Mucosa of stomach (tissue), 1 donor: ENCODE measurements at regions not wholly inside any gene's neighbourhood (a gene's known extent, or its start where the extent isn't known, plus 50 kb on each side); places are given as distances from the start of the nearest gene placed in this dataset.

Source experiments
- H3K27me3 ChIP-seq: one replicate; pipeline ENCODE4 v1.7.0; 2013; ENCODE audit warnings: mild to moderate bottlenecking, low read length; ENCODE audit not compliant: control insufficient read depth, insufficient read depth
- H3K36me3 ChIP-seq: one replicate; pipeline ENCODE4 v1.7.0; 2013; ENCODE audit warnings: low read length; ENCODE audit not compliant: control insufficient read depth, insufficient read depth
- H3K4me1 ChIP-seq: one replicate; pipeline ENCODE4 v1.7.0; 2013; ENCODE audit warnings: mild to moderate bottlenecking, low read length; ENCODE audit not compliant: control insufficient read depth, insufficient read depth
- H3K4me3 ChIP-seq: one replicate; pipeline ENCODE4 v1.7.0; 2013; ENCODE audit warnings: low read length
- H3K9ac ChIP-seq: one replicate; pipeline ENCODE4 v1.7.0; 2013; ENCODE audit warnings: mild to moderate bottlenecking, low read length, moderate library complexity
- H3K9me3 ChIP-seq: one replicate; pipeline ENCODE4 v1.7.0; 2013; ENCODE audit warnings: mild to moderate bottlenecking, low read length, moderate library complexity; ENCODE audit not compliant: control insufficient read depth
- donor health status: Pancreatic carcinoma.

DNA sequence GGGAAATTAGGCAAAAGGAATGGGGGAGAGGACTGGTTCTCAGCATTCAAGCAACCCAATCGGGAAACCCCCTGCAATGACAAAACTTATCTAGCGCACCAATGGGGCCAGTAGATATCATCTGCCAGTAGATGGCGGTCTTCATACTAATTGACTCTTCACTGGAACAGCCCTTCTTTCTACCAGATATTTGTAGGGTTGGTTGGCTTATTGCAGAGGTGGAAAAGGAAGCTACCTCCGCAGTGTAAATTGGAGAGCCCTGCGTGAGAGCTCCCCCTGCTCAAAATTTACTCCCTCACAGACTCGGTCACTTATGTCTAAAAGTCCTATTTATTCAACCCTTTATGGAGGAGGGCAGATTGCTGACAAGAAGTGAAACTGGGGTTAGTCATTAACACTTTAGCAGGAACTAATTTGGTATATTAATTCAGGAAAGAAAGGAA, 166.1 kb upstream of the CCND2 start:
- no peak overlapping the region for H3K4me3 ChIP-seq
- H3K27me3 ChIP-seq = no peaks in the 10 kb centered on the region
- no peaks in the 10 kb centered on the region for H3K4me1 ChIP-seq
- H3K9ac ChIP-seq = no peak overlapping the region
- no peaks in the 10 kb centered on the region for H3K9me3 ChIP-seq
- no peaks in the 10 kb centered on the region for H3K36me3 ChIP-seq

DNA sequence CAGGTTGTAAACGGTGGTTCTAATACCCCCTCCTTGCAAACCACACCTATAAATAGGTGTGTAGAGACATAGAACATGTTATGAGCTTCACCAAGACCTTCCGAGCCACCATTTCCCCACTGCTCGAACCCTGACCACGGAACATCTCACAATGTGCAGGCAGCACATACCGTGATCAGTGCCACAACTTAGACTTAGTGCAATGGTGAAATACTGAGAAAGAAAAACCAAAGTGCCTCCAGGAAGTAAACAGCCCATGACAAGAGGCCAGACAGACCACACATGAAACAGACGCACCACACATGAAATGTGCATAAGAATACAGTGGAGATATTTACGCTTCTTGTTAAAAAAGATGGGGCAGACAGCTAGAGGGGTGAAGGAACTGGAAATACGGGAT, 166.9 kb upstream of the CCND2 start:
- H3K36me3 ChIP-seq = no peaks in the 10 kb centered on the region
- no peaks in the 10 kb centered on the region for H3K27me3 ChIP-seq
- H3K9ac ChIP-seq = no peak overlapping the region
- H3K4me3 ChIP-seq = no peak overlapping the region
- no peaks in the 10 kb centered on the region for H3K9me3 ChIP-seq
- H3K4me1 ChIP-seq = no peaks in the 10 kb centered on the region

DNA sequence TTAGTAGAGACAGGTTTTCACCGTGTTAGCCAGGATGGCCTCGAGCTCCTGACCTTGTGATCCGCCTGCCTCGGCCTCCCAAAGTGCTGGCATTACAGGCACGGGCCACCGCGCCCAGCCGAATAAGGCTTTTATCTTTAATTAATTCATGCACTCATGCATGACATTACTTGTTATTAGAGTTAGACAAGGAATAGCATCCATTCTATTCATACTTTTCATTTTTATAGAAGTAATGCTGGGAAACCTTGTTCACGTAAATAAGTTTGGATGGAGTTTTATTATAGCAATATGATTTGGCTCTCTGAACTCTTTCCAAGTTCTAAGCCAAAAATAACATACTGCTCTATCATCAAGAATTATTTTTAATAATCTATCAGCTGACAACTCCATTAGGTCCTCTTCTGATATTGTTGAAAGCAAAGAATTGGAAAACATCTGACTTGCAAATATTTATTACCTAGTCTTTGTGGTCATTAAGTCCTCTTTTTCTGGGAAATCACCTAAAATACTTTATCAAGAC, 168.8 kb upstream of the CCND2 start:
- Histone ChIP-seq H3K9me3 (no peaks in the 10 kb centered on the region), H3K4me1 (no peaks in the 10 kb centered on the region), H3K27me3 (no peaks in the 10 kb centered on the region), H3K4me3 (no peak overlapping the region), H3K9ac (no peak overlapping the region), H3K36me3 (no peaks in the 10 kb centered on the region)

DNA sequence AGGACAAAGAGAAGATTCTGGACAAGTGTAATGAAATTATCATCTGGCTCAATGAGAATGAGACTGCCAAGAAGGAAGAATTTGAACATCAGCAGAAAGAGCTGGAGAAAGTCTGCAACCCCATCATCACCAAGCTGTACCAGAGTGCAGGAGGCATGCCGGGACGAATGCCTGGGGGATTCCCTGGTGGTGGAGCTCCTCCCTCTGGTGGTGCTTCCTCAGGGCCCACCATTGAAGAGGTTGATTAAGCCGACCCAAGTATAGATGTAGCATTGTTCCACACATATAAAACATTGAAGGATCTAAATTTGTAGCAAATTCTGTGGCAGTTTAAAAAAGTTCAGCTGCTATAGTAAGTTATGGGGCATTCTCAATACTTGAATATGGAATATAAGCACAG, 174.3 kb upstream of the CCND2 start:
- Histone ChIP-seq H3K4me1 (no peaks in the 10 kb centered on the region), H3K27me3 (peaks cover 3% of the 10 kb centered on the region), H3K9ac (no peak overlapping the region), H3K9me3 (no peaks in the 10 kb centered on the region), H3K4me3 (no peak overlapping the region), H3K36me3 (no peaks in the 10 kb centered on the region)

DNA sequence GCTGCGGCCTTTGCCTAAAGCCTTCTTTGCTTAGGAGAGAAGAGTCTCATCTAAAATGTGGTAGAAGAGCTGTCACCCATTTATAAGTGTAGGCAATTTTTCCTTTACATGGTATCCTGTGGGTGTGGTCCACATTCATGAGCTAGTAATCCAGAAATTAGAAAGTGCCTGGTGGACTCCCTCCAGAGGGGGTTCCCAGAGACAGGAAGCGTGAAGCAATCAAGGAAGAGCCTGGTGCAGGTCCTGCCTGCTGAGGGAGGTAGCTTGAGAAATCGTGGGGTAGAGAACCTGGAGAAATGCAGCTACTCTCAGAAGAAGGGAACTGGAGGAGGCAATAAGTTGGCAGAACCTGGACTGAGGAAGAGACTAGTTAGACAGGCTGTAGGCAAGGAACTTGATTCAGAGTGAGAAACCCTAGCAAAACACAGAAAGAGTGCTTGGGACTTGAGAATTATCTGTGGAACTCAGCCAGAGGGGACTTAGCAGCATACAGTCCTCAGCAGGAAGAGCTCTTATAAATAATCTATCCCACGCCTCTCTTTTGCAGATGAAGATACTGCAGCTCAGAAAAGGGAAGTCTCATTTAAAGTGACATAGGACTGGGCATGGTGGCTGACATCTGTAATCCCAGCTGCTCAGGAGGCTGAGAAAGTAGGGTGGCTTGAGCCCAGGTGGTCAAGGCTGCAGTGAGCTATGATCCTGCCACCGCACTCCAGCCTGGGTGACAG, 182.4 kb upstream of the CCND2 start:
- Histone ChIP-seq H3K36me3 (no peaks in the 10 kb centered on the region), H3K27me3 (no peaks in the 10 kb centered on the region), H3K9ac (no peak overlapping the region), H3K4me1 (no peaks in the 10 kb centered on the region), H3K9me3 (no peaks in the 10 kb centered on the region), H3K4me3 (no peak overlapping the region)

DNA sequence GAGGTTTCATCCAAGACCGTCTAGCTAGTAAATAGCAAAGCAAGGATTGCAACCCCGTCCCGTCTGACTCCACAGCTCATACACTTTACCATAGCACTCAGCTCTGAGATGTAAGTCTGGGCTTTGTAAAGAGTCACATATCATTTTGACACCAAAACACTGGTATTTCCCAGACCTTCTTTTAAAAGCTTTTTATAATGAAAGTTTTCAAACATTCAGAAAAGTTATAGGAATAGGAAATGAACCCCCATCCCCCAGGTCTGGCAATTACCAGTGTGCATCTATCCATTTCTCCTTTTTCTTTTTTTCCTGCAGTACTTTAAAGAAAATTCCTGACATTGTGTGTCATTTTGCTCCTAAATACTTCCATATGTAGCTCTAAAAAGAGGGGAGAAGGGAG, 183.6 kb upstream of the CCND2 start:
- Histone ChIP-seq H3K4me3 (no peak overlapping the region), H3K9me3 (no peaks in the 10 kb centered on the region), H3K27me3 (no peaks in the 10 kb centered on the region), H3K36me3 (no peaks in the 10 kb centered on the region), H3K4me1 (no peaks in the 10 kb centered on the region), H3K9ac (no peak overlapping the region)

DNA sequence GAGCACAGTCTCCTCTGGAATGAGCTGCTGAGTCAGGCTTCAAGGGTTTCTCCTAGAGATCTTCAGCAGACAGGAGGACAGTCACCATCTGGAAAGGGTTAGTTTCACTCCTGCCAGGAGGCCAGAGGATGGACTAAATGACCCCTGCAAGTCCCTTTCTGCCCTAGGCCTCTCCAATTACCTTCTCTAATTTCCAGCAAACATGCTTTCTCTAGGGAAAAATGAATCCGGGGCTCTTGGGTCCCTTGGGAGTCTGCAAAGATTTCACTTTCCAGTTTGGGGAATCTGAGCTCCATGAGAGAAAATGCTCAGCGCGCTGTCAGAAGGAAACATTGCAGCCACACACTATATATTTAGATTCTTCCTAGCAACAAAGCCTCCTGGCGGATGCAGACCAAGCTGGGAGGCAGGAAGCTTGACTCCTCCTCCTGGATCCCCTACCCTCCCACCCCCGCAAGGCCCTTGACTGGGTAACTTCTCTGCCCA, 184.4 kb upstream of the CCND2 start:
- no peaks in the 10 kb centered on the region for H3K4me1 ChIP-seq
- no peaks in the 10 kb centered on the region for H3K27me3 ChIP-seq
- no peaks in the 10 kb centered on the region for H3K9me3 ChIP-seq
- H3K9ac ChIP-seq = no peak overlapping the region
- no peak overlapping the region for H3K4me3 ChIP-seq
- H3K36me3 ChIP-seq = no peaks in the 10 kb centered on the region

DNA sequence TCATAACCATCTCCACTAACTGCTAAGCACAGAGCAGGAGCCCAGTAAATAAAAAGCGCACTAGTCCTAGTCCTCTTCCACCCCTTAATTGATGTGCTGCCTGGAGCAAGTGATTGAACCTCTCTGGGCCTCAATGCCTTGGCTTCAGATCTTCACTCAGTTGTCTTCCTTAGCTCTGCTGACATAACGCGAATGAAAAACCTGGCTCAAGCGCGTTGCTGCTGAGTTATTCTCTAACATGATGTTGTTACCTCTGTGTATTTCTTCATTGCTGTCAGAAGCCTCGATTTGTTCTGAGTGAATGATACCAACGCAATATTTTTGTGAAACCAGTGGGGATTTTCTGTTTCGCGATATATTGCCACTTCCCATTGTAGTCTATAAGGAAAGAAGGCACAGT, 185.1 kb upstream of the CCND2 start:
- Histone ChIP-seq H3K36me3 (no peaks in the 10 kb centered on the region), H3K4me3 (no peak overlapping the region), H3K4me1 (no peaks in the 10 kb centered on the region), H3K9ac (no peak overlapping the region), H3K9me3 (no peaks in the 10 kb centered on the region), H3K27me3 (no peaks in the 10 kb centered on the region)

DNA sequence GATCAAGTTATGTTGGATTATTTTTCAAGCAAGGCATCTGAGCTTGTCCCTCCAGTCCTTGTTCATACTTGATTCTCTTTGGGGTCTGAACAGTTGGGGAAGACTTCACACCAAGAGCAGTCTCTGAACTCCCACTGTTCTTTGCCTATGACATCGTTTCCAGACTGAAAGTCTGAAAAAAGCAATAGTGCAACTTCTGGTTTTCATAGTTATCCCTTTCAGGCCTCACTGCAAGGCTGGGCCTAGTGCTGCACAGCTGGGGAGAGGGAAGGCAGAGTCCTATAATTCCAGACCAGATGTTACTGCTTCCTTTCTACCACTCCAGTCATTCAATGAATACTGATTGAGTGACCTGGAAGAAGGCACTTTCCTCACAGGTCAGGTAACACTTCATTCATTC, 187.1 kb upstream of the CCND2 start:
- no peaks in the 10 kb centered on the region for H3K9me3 ChIP-seq
- H3K4me1 ChIP-seq = no peaks in the 10 kb centered on the region
- H3K36me3 ChIP-seq = no peaks in the 10 kb centered on the region
- no peak overlapping the region for H3K4me3 ChIP-seq
- H3K9ac ChIP-seq = no peak overlapping the region
- H3K27me3 ChIP-seq = no peaks in the 10 kb centered on the region

DNA sequence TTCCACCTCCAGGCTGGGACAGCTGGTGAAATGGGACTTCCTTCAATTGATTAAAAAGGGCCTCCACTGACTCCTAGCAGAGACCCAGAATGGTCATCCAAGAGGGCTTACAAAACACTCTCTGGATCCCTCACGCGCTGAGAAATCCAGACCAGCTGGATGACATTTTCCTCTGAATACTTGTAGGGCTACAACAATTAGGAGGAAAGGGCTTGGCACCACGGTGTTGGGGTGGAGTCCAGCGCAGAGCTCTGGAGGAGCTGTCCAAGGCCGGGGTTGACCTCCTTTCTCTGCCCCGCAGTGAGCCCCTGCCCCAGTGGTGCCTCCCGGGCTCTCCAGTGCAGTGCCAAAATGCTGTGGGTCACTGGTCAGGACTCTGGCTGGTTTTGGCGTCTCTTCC, 189.0 kb upstream of the CCND2 start:
- Histone ChIP-seq H3K4me1 (no peaks in the 10 kb centered on the region), H3K27me3 (no peaks in the 10 kb centered on the region), H3K9ac (no peak overlapping the region), H3K4me3 (no peak overlapping the region), H3K36me3 (no peaks in the 10 kb centered on the region), H3K9me3 (no peaks in the 10 kb centered on the region)

DNA sequence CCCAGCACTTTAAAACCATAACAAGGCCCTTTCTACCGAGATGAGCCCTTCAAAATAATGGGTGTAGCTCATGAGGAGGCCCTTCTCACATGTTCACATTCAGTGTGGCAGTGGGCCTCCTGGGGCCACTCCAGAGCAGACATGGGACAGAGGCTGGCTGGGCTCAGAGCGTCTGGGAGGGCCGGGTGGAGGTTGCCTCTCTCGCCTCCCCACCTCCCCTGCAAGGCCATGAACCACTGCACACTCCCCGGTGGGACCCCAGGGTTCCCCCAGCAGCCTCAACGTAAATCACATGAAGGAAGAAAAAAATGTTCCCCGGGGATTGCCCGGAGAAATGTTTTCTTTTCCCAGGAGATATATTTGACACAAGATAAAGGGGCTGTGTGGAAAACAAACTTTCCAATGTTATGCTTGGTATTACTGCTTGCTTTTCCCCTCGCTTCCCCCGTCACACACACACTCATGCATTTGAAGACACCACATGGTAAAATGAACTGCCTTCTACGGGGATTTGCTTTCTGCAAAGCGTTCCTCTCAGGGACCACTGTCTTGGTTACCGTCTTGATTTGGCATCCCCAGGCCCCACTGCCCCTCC, 190.7 kb upstream of the CCND2 start:
- no peaks in the 10 kb centered on the region for H3K36me3 ChIP-seq
- H3K9ac ChIP-seq = no peak overlapping the region
- H3K4me3 ChIP-seq = no peak overlapping the region
- no peaks in the 10 kb centered on the region for H3K27me3 ChIP-seq
- no peaks in the 10 kb centered on the region for H3K9me3 ChIP-seq
- H3K4me1 ChIP-seq = no peaks in the 10 kb centered on the region

DNA sequence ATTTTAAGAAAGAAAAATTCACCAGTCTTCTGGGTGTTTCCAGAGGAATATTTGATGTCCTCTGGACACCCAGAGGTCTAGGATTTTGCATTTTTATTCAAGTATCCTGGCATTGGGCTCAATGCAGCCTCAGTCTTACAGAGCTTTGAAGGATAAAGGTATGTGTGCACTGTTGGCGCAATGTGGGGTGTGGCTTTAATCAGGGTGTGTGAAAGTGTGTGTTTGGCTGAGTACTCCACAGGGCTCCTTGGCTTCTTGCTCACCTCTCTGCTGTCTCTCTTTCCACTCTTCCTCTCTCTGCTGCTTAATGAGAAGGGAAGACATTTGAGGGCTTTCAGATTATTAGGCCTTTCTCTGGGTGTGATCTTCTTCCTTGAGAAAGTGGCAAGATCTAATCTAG, 193.3 kb upstream of the CCND2 start:
- Histone ChIP-seq H3K27me3 (no peaks in the 10 kb centered on the region), H3K36me3 (no peaks in the 10 kb centered on the region), H3K9me3 (no peaks in the 10 kb centered on the region), H3K9ac (no peak overlapping the region), H3K4me1 (no peaks in the 10 kb centered on the region), H3K4me3 (no peak overlapping the region)
